IPS-18c (cell line): ENCODE measurements at regions not wholly inside any gene's neighbourhood (a gene's known extent, or its start where the extent isn't known, plus 50 kb on each side); places are given as distances from the start of the nearest gene placed in this dataset.
"Not testable (repeated sequence)": the region's sequence is repeated elsewhere in the genome, so short reads cannot be mapped to it uniquely, and the experiment has no call there.

Source experiments
- H3K4me3 ChIP-seq: 2 replicates; pipeline ENCODE4 v1.7.0; 2013; ENCODE audit warnings: low read depth, mild to moderate bottlenecking, low read length, moderate library complexity; ENCODE audit not compliant: insufficient read depth
- H3K9me3 ChIP-seq: one replicate; pipeline ENCODE4 v1.6.1; 2013; ENCODE audit warnings: mild to moderate bottlenecking, low read length, moderate library complexity; ENCODE audit not compliant: control insufficient read depth, insufficient read depth

DNA sequence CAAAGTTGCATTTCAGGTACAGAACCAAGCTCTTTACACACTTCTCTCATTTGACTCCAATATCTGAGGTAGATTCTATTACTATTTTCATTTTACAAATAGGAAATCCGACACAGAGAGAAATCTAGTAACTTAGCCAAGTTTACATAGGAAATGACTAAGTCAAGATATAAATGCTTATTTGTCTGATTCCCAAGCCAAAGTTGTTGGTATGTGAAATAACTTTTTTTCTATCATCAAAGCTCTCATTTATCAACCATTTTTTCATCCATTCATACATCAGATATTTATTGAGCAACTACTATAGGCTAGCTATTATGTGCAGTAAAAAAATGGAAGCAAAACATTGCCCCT, 89.2 kb upstream of the MITF start:
- no peaks in the 10 kb centered on the region for H3K9me3 ChIP-seq
- H3K4me3 ChIP-seq: no peak overlapping the region

GRCh38 chr3:69649120-69650065, 89.9 kb upstream of the MITF start:
- H3K9me3 ChIP-seq: no peaks in the 10 kb centered on the region
- H3K4me3 ChIP-seq: no peak overlapping the region

GRCh38 chr3:69648126-69648525, 91.1 kb upstream of the MITF start:
- no peak overlapping the region for H3K4me3 ChIP-seq
- no peaks in the 10 kb centered on the region for H3K9me3 ChIP-seq

GRCh38 chr3:69647511-69648110, 91.7 kb upstream of the MITF start:
- H3K9me3 ChIP-seq: no peaks in the 10 kb centered on the region
- H3K4me3 ChIP-seq: no peak overlapping the region

GRCh38 chr3:69647081-69647480, 92.2 kb upstream of the MITF start:
- no peak overlapping the region for H3K4me3 ChIP-seq
- H3K9me3 ChIP-seq: no peaks in the 10 kb centered on the region

GRCh38 chr3:69646287-69647067, 92.8 kb upstream of the MITF start:
- Histone ChIP-seq H3K4me3 (no peak overlapping the region), H3K9me3 (no peaks in the 10 kb centered on the region)

GRCh38 chr3:69642606-69643005, 96.7 kb upstream of the MITF start:
- H3K9me3 ChIP-seq: no peaks in the 10 kb centered on the region

GRCh38 chr3:69639851-69640250, 99.4 kb upstream of the MITF start:
- Histone ChIP-seq H3K4me3 (no peak overlapping the region), H3K9me3 (no peaks in the 10 kb centered on the region)

More at GRCh38 chr3:69642606-69643005, 96.7 kb upstream of the MITF start:
- no peak overlapping the region for H3K4me3 ChIP-seq

DNA sequence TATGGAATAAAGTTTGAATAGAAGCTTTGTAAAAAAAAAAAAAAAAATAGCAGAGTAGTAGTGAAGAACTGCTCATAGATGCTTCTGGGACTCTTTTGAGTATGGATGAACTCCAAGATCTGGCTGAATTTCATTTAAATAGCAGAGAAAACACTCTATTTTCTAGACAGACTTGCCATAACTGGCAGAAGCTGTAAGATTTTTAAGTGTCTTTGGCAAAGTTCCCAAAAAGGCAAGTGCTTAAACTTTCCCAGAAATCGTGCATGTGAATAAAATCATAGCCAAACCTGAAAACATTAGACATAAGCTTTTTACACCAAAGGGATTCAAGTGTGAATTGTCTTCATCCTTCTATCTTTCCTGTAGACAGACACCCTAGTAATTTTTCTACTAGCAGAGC, 110.3 kb upstream of the MITF start:
- H3K9me3 ChIP-seq: no peaks in the 10 kb centered on the region
- no peak overlapping the region for H3K4me3 ChIP-seq

- peaks cover 3% of the 10 kb centered on the region for H3K9me3 ChIP-seq
- H3K4me3 ChIP-seq: no peak overlapping the region
These were observed 126.0 kb upstream of the MITF start for GRCh38 chr3:69613286-69613685.

GRCh38 chr3:69612791-69613190, 126.5 kb upstream of the MITF start:
- peaks cover 3% of the 10 kb centered on the region for H3K9me3 ChIP-seq
- H3K4me3 ChIP-seq: no peak overlapping the region

GRCh38 chr3:69609566-69609965, 129.7 kb upstream of the MITF start:
- H3K4me3 ChIP-seq, H3K9me3 ChIP-seq: not testable (repeated sequence)

- Histone ChIP-seq H3K4me3 (no peak overlapping the region), H3K9me3 (peaks cover 3% of the 10 kb centered on the region)
These were observed 131.6 kb upstream of the MITF start for GRCh38 chr3:69607466-69608305.

DNA sequence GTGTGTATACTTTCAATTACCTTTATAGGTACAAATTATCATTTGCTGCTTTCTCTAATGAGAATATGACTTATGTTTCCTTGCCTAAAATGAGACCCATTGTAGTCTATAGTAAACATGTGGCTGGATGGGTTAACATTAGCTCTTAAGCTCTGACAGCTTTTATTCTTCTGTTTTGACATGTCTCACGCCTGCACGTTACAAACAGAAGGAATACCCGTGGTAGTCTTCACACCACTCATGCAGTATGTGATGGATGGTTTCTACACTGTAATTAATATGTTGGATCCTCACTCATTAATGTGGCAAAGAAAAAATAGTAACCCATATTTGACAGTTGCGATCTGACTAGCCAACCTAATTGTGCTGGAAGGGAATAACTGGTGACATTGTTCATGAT, 133.4 kb upstream of the MITF start:
- no peak overlapping the region for H3K4me3 ChIP-seq
- peaks cover 3% of the 10 kb centered on the region for H3K9me3 ChIP-seq

DNA sequence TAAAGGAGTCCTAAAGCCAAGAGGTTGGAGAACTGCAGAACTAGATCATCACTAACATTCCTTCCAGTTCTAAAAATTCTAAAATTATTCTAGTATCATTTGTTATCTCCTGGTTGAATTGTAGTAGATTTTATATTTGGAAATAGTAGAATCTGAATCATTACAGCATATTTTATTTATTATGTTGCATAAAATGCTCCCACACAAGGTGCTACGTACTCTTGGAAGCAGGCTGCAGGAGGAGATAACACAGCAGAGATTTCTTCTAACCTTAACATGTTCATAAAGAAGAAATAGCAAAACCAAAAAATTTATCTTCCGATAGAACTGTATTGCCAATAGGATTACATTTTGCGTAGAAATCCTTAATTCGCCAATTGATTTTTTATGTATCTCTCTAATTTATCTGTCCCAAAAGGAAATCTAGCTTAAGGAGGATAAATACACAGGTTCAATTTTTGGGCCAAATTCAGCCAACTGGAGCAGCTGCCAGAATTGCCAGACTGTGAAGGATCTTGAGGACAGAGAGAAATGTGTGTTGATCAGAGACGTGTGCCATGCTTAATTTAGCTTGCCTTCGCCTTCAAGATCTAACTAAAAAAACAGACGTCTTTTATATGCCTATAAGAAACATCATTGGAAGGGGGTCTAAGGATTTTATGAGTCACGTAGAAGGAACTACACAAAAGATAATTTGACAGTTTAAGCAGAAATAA, 134.4 kb upstream of the MITF start:
- peaks cover 7% of the 10 kb centered on the region for H3K9me3 ChIP-seq
- H3K4me3 ChIP-seq: no peak overlapping the region

DNA sequence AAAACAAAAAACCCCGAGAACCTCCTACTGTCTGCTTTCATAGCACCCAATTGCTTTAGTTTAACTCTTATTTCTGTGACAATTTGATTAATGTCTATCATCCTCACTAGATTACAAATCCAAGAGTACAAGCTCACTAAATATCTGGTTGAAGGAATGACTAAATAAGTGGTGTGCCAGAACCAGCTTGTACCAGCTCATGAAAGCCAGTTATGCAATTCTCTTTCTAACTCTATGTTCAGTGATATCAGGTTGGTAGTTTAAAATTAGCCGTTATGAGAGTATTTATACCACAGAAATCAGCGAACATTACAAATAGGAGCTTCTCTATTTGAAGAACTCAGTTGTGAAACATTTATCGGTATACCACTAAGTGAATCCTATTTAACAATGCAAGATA, 137.2 kb upstream of the MITF start:
- H3K4me3 ChIP-seq: no peak overlapping the region

More for the DNA sequence above, 137.2 kb upstream of the MITF start:
- H3K9me3 ChIP-seq: peaks cover 4% of the 10 kb centered on the region
